Activated CD4-positive, CD25-positive, alpha-beta regulatory T cell treated with anti-CD3 and anti-CD28 coated beads, Interleukin-2, amount 50 U/mL, for 72 hours (primary cell): ENCODE measurements at regions not wholly inside any gene's neighbourhood (a gene's known extent, or its start where the extent isn't known, plus 50 kb on each side); places are given as distances from the start of the nearest gene placed in this dataset.
"Not testable (repeated sequence)": the region's sequence is repeated elsewhere in the genome, so short reads cannot be mapped to it uniquely, and the experiment has no call there.

Source experiments
- DNase-seq: peaks from one replicate; pipeline ENCODE4 v3.0.0; 2021

GRCh38 chr5:74530326-74531050 lies 110.0 kb downstream of the ENC1 start:
- DNase-seq: no peak

- no peak for DNase-seq
These were observed 111.4 kb downstream of the ENC1 start for GRCh38 chr5:74529101-74529500.

- no peak for DNase-seq
These were observed 114.4 kb downstream of the ENC1 start for GRCh38 chr5:74526111-74526510.

- DNase-seq: not testable (repeated sequence)
These were observed 115.8 kb downstream of the ENC1 start for GRCh38 chr5:74524767-74525166.

GRCh38 chr5:74523698-74524097 lies 116.8 kb downstream of the ENC1 start:
- DNase-seq: not testable (repeated sequence)

GRCh38 chr5:74522838-74523237 lies 117.7 kb downstream of the ENC1 start:
- DNase-seq: not testable (repeated sequence)

- DNase-seq: no peak
These were observed 119.1 kb downstream of the ENC1 start for GRCh38 chr5:74521401-74521800.

- DNase-seq: no peak
These were observed 120.8 kb downstream of the ENC1 start for GRCh38 chr5:74519679-74520078.

- DNase-seq: no peak
These were observed 121.4 kb downstream of the ENC1 start for GRCh38 chr5:74519161-74519571.

GRCh38 chr5:74517700-74518099 lies 122.8 kb downstream of the ENC1 start:
- no peak for DNase-seq

- no peak for DNase-seq
These were observed 124.3 kb downstream of the ENC1 start for GRCh38 chr5:74516211-74516636.

- no peak for DNase-seq
These were observed 125.5 kb downstream of the ENC1 start for GRCh38 chr5:74514888-74515551.

- not testable (repeated sequence) for DNase-seq
These were observed 128.8 kb downstream of the ENC1 start for GRCh38 chr5:74511770-74512169.

GRCh38 chr5:74510476-74511075 lies 130.0 kb downstream of the ENC1 start:
- DNase-seq: no peak

GRCh38 chr5:74507370-74508005 lies 133.0 kb downstream of the ENC1 start:
- DNase-seq: no peak

GRCh38 chr5:74506119-74506518 lies 134.4 kb downstream of the ENC1 start:
- DNase-seq: no peak

- DNase-seq: no peak
These were observed 136.1 kb downstream of the ENC1 start for GRCh38 chr5:74504463-74504862.

- DNase-seq: no peak
These were observed 138.0 kb downstream of the ENC1 start for GRCh38 chr5:74502479-74502950.

GRCh38 chr5:74501674-74502478 lies 138.7 kb downstream of the ENC1 start:
- DNase-seq: no peak

GRCh38 chr5:74500110-74500917 lies 140.2 kb downstream of the ENC1 start:
- DNase-seq: no peak

- DNase-seq: no peak
These were observed 141.1 kb downstream of the ENC1 start for GRCh38 chr5:74499256-74500050.
